ENCODE measurements at regions not wholly inside any gene's neighbourhood (a gene's known extent, or its start where the extent isn't known, plus 50 kb on each side); places are given as distances from the start of the nearest gene placed in this dataset.

DNA sequence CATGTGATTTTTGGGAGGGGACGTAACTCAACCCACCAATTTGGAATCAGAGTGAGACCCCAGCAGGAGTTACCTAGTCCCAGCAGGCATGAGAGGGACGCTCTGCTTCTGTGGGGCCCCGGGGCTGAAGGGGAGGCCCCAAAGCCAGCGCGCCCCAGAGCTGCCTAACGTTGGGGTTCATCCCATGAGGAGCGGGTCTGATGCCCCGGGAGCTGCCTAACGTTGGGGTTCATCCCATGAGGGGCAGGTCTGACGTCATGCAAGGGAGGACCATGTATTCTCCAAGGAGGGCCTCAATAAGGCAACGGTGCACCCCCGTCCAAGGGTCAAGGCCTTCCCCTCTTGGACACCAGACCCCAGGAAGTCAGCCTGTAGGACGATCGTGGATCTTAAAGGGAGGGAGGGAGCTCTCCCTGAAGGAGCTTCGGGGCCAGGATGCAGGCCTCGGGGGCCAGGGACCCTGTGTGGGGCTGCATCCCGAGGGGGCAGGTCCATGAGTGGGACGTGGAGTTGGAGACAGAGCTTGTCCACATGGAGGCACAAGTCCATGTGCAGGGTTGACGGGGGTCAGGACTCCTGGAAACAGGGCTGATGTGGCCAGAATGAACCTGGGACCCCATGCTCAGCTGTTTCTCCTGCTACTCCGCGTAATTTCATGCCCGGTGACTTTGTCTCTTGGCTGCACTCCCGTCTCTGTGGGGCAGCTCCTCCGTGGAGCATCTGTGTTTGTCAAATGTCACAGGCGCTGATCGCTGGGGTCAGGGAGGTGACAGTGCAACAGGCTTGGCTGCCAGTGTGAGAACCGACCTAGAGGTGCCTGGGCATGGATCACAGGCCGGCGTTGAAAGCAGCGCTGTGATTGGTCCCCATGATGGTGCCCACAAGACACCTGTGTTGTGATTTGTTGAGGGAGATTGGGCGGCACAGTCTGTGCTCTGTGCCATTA is 1029.1 kb downstream of the BRD1 start (continued):
- no peak for TF ChIP-seq SMC3 (IDR thresholded peaks at IDR 0.05; ENCODE audit: low read depth, low read length)

DNA sequence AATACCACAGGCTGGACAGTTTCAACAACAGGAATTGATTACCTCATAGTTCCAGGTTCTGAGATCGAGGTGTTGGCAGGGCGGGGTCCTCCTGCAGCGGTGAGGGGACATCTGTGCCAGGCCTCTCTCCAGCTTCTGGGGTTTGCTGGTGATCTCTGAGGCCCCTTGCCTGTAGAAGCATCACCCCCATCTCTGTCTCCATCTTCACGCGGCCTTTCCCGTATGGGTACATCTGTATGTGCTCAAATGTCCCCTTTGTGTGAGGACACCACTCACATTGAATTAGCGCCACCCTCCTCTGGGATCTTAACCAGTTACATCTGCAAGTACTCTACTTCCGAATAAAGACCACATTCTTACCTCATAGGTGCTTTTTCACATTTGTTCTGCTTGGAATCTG is 1029.9 kb downstream of the BRD1 start:
- Histone ChIP-seq H3K27me3 (ENCODE audit: control insufficient read depth, insufficient read depth, low read length) (no peaks in the 10 kb centered on the region), H3K79me1 (ENCODE audit: low read depth in 1 of 2, low read length in 2 of 2) (no peaks in the 10 kb centered on the region), H3K9ac (ENCODE audit: low read depth, low read length) (no peak overlapping the region)

More for the DNA sequence above, 1029.9 kb downstream of the BRD1 start:
- ChIA-PET POLR2A (ENCODE audit: unreplicated experiment) (no interaction called here), CTCF (no interaction called here)
- no peak overlapping the region for H4K8ac ChIP-seq (ENCODE audit: low read depth in 2 of 2, low read length in 2 of 2)
- H3K4me3 ChIP-seq (ENCODE audit: insufficient read depth, low read depth, low read length), result no peak overlapping the region
- no peak overlapping the region for H2BK20ac ChIP-seq (ENCODE audit: low read depth, low read length)
- H3K27ac ChIP-seq (ENCODE audit: insufficient read depth, low read length), result no peak overlapping the region
- H3K4ac ChIP-seq (ENCODE audit: low read depth, low read length), result no peak overlapping the region
- H4K5ac ChIP-seq (ENCODE audit: low read depth, low read length), result no peak overlapping the region
- WGBS, 2 experiments (ENCODE audit: extremely low coverage in 2 of 2, insufficient read length in 1 of 2), result 81% methylated on average over 5 of the region's 8 CpGs; no CpG with 5 or more reads in 1 of the 2 experiments
- TF ChIP-seq MAFK (IDR thresholded peaks at IDR 0.05; ENCODE audit: low read depth, low read length) (no peak), FOS (IDR thresholded peaks at IDR 0.05; ENCODE audit: low read depth, low read length) (no peak), SMC3 (IDR thresholded peaks at IDR 0.05; ENCODE audit: low read depth, low read length) (no peak), CEBPB (IDR thresholded peaks at IDR 0.05; ENCODE audit: low read depth, low read length) (no peak), RAD21 (IDR thresholded peaks at IDR 0.05; ENCODE audit: low read length) (no peak), NFE2L2 (IDR thresholded peaks at IDR 0.05; ENCODE audit: low read depth, low read length) (no peak), BHLHE40 (IDR thresholded peaks at IDR 0.05; ENCODE audit: low read depth, low read length) (no peak), MXI1 (IDR thresholded peaks at IDR 0.05; ENCODE audit: borderline replicate concordance, low read depth, low read length) (no peak), CHD1 (IDR thresholded peaks at IDR 0.05; ENCODE audit: low read depth, low read length) (no peak), POLR2A (IDR thresholded peaks at IDR 0.05; ENCODE audit: low read depth, low read length) (no peak), MAZ (IDR thresholded peaks at IDR 0.05; ENCODE audit: borderline replicate concordance, low read depth, low read length) (no peak), RFX5 (IDR thresholded peaks at IDR 0.05; ENCODE audit: low read depth, low read length) (no peak), RCOR1 (IDR thresholded peaks at IDR 0.05; ENCODE audit: insufficient replicate concordance, low read length) (no peak)
- TF ChIP-seq, protein P1, sequence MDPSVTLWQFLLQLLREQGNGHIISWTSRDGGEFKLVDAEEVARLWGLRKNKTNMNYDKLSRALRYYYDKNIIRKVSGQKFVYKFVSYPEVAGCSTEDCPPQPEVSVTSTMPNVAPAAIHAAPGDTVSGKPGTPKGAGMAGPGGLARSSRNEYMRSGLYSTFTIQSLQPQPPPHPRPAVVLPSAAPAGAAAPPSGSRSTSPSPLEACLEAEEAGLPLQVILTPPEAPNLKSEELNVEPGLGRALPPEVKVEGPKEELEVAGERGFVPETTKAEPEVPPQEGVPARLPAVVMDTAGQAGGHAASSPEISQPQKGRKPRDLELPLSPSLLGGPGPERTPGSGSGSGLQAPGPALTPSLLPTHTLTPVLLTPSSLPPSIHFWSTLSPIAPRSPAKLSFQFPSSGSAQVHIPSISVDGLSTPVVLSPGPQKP (IDR thresholded peaks at IDR 0.05; ENCODE audit: borderline replicate concordance, low read depth, low read length), result no peak
- TF ChIP-seq, protein P2, sequence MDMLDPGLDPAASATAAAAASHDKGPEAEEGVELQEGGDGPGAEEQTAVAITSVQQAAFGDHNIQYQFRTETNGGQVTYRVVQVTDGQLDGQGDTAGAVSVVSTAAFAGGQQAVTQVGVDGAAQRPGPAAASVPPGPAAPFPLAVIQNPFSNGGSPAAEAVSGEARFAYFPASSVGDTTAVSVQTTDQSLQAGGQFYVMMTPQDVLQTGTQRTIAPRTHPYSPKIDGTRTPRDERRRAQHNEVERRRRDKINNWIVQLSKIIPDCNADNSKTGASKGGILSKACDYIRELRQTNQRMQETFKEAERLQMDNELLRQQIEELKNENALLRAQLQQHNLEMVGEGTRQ (IDR thresholded peaks at IDR 0.05; ENCODE audit: low read depth, low read length), result no peak
- peaks cover 62% of the 10 kb centered on the region for H3K9me3 ChIP-seq (ENCODE audit: control insufficient read depth, insufficient read depth, low read length)
- in situ Hi-C loops (cut with MboI; ENCODE audit: low sequenced_read_pairs), result no loop called here
- no peak overlapping the region for H2BK5ac ChIP-seq (ENCODE audit: low read depth, low read length, poor library complexity, severe bottlenecking)
- BruUV-seq (replicated peaks), result no TSS peak
- H4K91ac ChIP-seq (ENCODE audit: insufficient read depth, low read depth, low read length), result no peak overlapping the region
- dilution Hi-C loops (cut with HindIII; ENCODE audit: low sequenced_read_pairs, unreplicated experiment), result no loop called here
- no peaks in the 10 kb centered on the region for H4K20me1 ChIP-seq (ENCODE audit: insufficient read depth, low read length)
- no peak overlapping the region for H3K14ac ChIP-seq (replicated peaks; ENCODE audit: low read depth, low read length)
- H2BK120ac ChIP-seq (ENCODE audit: low read depth, low read length), result no peak overlapping the region
- no peak for ATAC-seq (ENCODE audit: low read depth)
- H3K9me1 ChIP-seq (ENCODE audit: insufficient read depth, low read length), result no peaks in the 10 kb centered on the region
- H2AK5ac ChIP-seq (ENCODE audit: low read depth, low read length), result no peak overlapping the region
- no peak overlapping the region for H3K23ac ChIP-seq (ENCODE audit: low read depth, low read length)
- H2BK15ac ChIP-seq (ENCODE audit: low read depth, low read length), result no peak overlapping the region
- H3K4me1 ChIP-seq (ENCODE audit: control insufficient read depth, insufficient read depth, low read length), result no peaks in the 10 kb centered on the region
- H3K56ac ChIP-seq (ENCODE audit: extremely low read depth, insufficient read depth, low read length), result no peak overlapping the region
- H3K18ac ChIP-seq (ENCODE audit: low read depth, low read length), result no peak overlapping the region
- no peak for DNase-seq
- intact Hi-C loops (cut with micrococcal nuclease), result no loop called here
- H2AK9ac ChIP-seq (replicated peaks; ENCODE audit: low read depth, low read length, poor library complexity), result no peak overlapping the region
- no peaks in the 10 kb centered on the region for H3K36me3 ChIP-seq (ENCODE audit: control insufficient read depth, insufficient read depth, low read length)
- H3K4me2 ChIP-seq (ENCODE audit: low read depth, low read length), result no peak overlapping the region
- no peak overlapping the region for H2AFZ ChIP-seq (replicated peaks; ENCODE audit: low read length, poor library complexity)

All from IMR-90 (cell line).